Right lobe of liver (tissue), 6 donors: ENCODE measurements at regions not wholly inside any gene's neighbourhood (a gene's known extent, or its start where the extent isn't known, plus 50 kb on each side); places are given as distances from the start of the nearest gene placed in this dataset.

Experiments
- ATAC-seq, 4 donors: fragments of 200-7000 bp; cut with Tn5 transposase; one replicate each; pipeline ENCODE4 v1.9.1; 2020; ENCODE audit warnings: mild to moderate bottlenecking in 4 of 4, moderate library complexity in 4 of 4
- DNase-seq, 3 donors: peaks; one replicate each; pipeline ENCODE4 v3.0.0-alpha.2; 2020
- H3K27ac ChIP-seq, 3 donors: fragments of 200-600 bp; one replicate each; pipeline ENCODE4 v1.8.0; 2022
- H3K27me3 ChIP-seq, 2 donors: fragments of 200-600 bp; one replicate each; pipeline ENCODE4 v1.8.0; 2022
- H3K36me3 ChIP-seq, 4 donors: fragments of 200-600 bp; sonication (generic) in 1 of 4; one replicate each; pipeline versions ENCODE4 v1.5.1 to v1.8.0; 2017 to 2022; ENCODE audit warnings: control low read depth in 1 of 4
- H3K4me1 ChIP-seq, 4 donors: fragments of 200-600 bp; sonication (generic) in 1 of 4; one replicate each; pipeline versions ENCODE4 v1.5.1 to v1.8.0; 2017 to 2022; ENCODE audit warnings: control low read depth in 1 of 4
- H3K4me3 ChIP-seq, 3 donors: fragments of 200-600 bp; one replicate each; pipeline ENCODE4 v1.8.0; 2022
- H3K9me3 ChIP-seq, 4 donors: fragments of 200-600 bp; sonication (generic) in 1 of 4; one replicate each; pipeline versions ENCODE4 v1.5.1 to v1.8.0; 2017 to 2022; ENCODE audit warnings: control low read depth in 1 of 4
- CTCF ChIP-seq, 4 donors: fragments of 200-600 bp in 3 of 4; fragments of 450-650 bp in 1 of 4; IDR thresholded peaks; one replicate each; pipeline versions ENCODE4 v1.5.1 to v1.8.0; 2016 to 2022; ENCODE audit warnings: antibody characterized with exemption in 4 of 4, mild to moderate bottlenecking in 2 of 4
- POLR2A ChIP-seq: fragments of 450-650 bp; IDR thresholded peaks from one replicate; pipeline ENCODE4 v1.6.1; 2017; ENCODE audit warnings: antibody characterized with exemption, mild to moderate bottlenecking
- WGBS: methylation state at CpG from one replicate; pipeline ENCODE4 v1.1.6; 2018; ENCODE audit warnings: low coverage, low lambda C conversion rate; ENCODE audit not compliant: insufficient coverage; ENCODE audit errors: missing lambda C conversion rate; 5-methylcytosine and 5-hydroxymethylcytosine counted together
- intact Hi-C, 2 donors: fragments of 100-400 bp; cut with DNase I; formaldehyde crosslinking; loops; one replicate each; pipeline versions ENCODE4 v1.11.2 to v1.14.1; 2022
- donor health status: DM: no; HTN: yes; CAD: no.
- donor health status: DM: no; HTN: no; CAD: no.
- donor health status: DM: no; HTN: no; CAD: no.
- donor health status: DM: no; HTN: yes; CAD: no.
- donor health status: DM: no; HTN: yes; CAD: no.

GRCh38 chr11:27910186-27910931 lies 197.6 kb downstream of the KIF18A start:
- no peak overlapping the region for H3K4me3 ChIP-seq
- WGBS: 63% methylated on average over 5 of the region's 5 CpGs
- DNase-seq (no peak), ATAC-seq (no peak)
- no peaks in the 10 kb centered on the region for H3K27me3 ChIP-seq
- no peaks in the 10 kb centered on the region for H3K9me3 ChIP-seq
- intact Hi-C loops: no loop called here
- H3K4me1 ChIP-seq: no peaks in the 10 kb centered on the region
- no peaks in the 10 kb centered on the region for H3K36me3 ChIP-seq
- H3K27ac ChIP-seq: no peak overlapping the region
- TF ChIP-seq POLR2A (no peak), CTCF (IDR thresholded peaks at IDR 0.05) (no peak)

GRCh38 chr11:27909386-27909785 lies 198.6 kb downstream of the KIF18A start:
- WGBS: 43% methylated on average over 2 of the region's 2 CpGs
- H3K36me3 ChIP-seq: no peaks in the 10 kb centered on the region
- no peak for TF ChIP-seq POLR2A
- no peak for TF ChIP-seq CTCF (IDR thresholded peaks at IDR 0.05)
- no peak for ATAC-seq
- no peaks in the 10 kb centered on the region for H3K9me3 ChIP-seq
- intact Hi-C loops: no loop called here
- DNase-seq: no peak
- no peak overlapping the region for H3K27ac ChIP-seq
- no peak overlapping the region for H3K4me3 ChIP-seq
- H3K27me3 ChIP-seq: no peaks in the 10 kb centered on the region
- H3K4me1 ChIP-seq: no peaks in the 10 kb centered on the region

- H3K27me3 ChIP-seq: no peaks in the 10 kb centered on the region
- no peak for TF ChIP-seq CTCF (IDR thresholded peaks at IDR 0.05)
- TF ChIP-seq POLR2A: no peak
- H3K4me1 ChIP-seq: no peaks in the 10 kb centered on the region
- ATAC-seq: no peak
- 46% methylated on average over 3 of the region's 3 CpGs for WGBS
- H3K9me3 ChIP-seq: no peaks in the 10 kb centered on the region
- no peaks in the 10 kb centered on the region for H3K36me3 ChIP-seq
- intact Hi-C loops: no loop called here
- H3K4me3 ChIP-seq: no peak overlapping the region
- no peak for DNase-seq
- H3K27ac ChIP-seq: no peak overlapping the region
These were observed 199.3 kb downstream of the KIF18A start for GRCh38 chr11:27908621-27909020.

- ATAC-seq: no peak
- intact Hi-C loops: no loop called here
- 62% methylated on average over 2 of the region's 2 CpGs for WGBS
These were observed 200.4 kb downstream of the KIF18A start for GRCh38 chr11:27907530-27907929.

More at GRCh38 chr11:27907530-27907929, 200.4 kb downstream of the KIF18A start:
- Histone ChIP-seq H3K27me3 (no peaks in the 10 kb centered on the region), H3K36me3 (no peaks in the 10 kb centered on the region), H3K4me1 (no peaks in the 10 kb centered on the region), H3K27ac (no peak overlapping the region), H3K4me3 (no peak overlapping the region), H3K9me3 (no peaks in the 10 kb centered on the region)
- TF ChIP-seq POLR2A: no peak
- no peak for TF ChIP-seq CTCF (IDR thresholded peaks at IDR 0.05)
- no peak for DNase-seq
